Daoy (cell line): ENCODE measurements at regions not wholly inside any gene's neighbourhood (a gene's known extent, or its start where the extent isn't known, plus 50 kb on each side); places are given as distances from the start of the nearest gene placed in this dataset.
A peak's percentile ranks its signal among the peaks of the same experiment; 100 is the strongest.
"Not testable (repeated sequence)": the region's sequence is repeated elsewhere in the genome, so short reads cannot be mapped to it uniquely, and the experiment has no call there.

ENCODE experiments used
- DNase-seq: peaks from one replicate; pipeline ENCODE4 v3.0.0-alpha.2; 2015; ENCODE audit warnings: low read depth

- DNase-seq: no peak
These were observed 129.2 kb upstream of the NRBF2 start for GRCh38 chr10:63003816-63004453.

DNA sequence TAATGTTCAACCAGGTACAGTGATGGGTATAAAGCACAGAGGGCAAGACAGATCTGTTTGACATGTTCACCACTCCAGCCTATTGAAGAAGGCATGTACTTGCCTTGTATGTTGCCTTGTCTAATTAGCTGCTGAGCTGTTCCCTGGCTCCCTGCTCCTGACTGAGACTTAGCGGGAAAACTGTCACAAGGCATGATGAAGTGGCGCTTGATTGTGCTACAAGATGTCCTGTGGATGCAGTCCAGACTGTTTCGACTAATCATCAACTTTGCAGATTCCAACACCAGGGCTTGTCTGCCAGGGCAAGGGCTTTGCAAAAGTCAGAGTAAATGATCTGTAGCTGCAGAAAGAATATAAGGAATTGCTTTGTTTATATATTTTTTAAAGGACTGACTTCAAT lies 136.2 kb upstream of the NRBF2 start:
- DNase-seq: no peak

DNA sequence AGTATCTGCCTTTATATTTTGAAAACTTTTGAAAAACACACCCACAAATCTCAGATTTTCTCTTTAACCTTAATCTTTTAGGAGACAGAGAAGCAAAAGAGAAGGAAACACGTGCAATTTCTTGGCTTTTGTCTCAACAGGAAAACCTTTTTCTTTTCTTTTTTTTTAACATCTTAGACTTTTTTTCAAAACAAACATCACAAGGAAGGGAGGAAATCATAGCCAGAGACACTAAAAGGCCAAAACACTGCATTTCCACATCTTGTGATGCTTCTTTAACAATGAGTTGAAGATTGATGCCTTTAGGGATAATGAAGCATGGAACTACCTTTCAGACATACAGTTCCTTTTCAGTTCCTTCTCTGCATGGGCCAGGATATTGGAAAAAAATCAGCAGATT lies 136.6 kb upstream of the NRBF2 start:
- no peak for DNase-seq

DNA sequence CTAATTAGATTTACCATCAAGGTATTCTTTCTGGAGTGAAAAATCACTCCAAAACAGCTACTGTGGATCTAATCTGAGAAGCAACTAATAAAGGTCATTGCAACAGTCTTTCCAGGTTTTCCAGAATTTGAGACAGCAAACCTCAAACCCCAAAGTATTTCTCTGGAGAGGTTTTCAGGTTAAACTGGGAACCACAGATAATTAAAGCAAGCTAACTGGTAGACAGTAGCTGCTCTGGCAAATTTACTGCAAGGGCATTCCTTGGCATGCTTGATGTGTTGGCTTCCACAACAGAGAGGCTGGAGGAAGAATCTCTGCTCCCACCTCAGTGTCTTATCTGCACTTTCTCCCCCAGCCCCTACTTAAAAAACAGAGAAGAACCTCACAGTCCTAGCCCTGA lies 140.0 kb upstream of the NRBF2 start:
- peak; percentile 24 for DNase-seq

DNA sequence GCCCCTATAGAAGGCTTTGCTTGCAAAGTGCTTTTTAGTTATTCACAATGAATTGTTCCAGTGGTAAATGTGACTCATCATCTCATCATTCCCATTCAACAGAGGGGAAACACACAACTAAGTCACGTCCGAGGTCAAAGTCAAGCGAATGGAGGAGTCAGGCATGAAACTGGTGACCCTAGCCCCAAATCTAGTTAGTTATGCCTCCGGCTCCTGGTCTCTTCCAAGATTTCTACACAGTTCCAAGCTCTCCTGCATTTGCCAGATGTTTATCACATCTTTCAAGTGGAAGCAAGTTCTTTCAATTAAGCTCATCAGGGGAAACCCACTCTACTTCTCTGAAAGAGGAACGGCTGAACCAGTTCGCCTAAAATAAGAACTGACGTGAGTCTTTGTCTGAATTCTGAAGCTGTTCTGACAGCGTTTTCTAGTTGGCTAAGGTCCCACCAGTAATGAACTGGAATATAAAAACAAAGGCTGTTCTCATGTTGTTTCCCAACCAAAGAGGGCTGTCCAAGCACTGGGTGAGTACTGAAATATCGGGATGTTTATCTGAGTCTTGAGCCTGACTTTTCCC lies 140.9 kb upstream of the NRBF2 start:
- peak; percentile 69 for DNase-seq

DNA sequence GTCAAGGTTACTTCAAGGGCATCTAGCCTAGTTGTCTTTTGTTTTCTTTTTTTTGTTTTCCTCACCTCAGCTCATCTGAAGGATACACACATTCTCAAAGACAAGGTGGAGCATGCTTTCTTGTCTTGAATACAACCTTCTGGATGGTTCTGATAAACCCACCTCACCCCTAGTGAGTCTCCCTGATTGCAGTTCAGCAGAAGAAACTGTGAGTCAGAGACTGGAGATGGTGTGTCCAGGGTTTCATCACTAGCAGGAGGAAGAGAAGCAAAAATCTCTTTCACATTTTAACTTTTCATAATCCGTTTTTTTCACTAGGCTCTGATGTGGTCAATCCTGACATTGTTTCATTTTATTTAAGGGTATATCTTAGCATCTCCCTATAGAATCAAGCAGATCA lies 143.0 kb upstream of the NRBF2 start:
- no peak for DNase-seq

- DNase-seq: no peak
These were observed 147.1 kb upstream of the NRBF2 start for GRCh38 chr10:62985807-62986600.

DNA sequence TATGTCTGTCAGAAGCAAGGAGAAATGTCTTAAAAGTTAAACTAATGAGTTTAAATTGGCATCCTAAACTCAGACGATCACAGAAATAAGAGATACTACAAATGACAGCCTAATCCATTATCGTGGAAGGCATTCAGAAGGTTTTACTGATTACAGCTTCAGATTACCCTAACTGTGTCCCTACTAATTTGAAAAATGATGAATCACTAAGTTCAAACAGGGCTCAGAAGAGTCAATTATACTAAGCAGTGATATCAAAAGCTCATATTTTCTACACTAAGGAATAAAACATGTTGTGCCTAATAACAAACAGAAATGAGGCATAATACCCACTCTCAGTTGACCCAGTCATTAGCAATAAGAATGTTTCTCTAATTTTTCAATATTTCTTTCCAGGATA lies 152.0 kb upstream of the NRBF2 start:
- no peak for DNase-seq

DNA sequence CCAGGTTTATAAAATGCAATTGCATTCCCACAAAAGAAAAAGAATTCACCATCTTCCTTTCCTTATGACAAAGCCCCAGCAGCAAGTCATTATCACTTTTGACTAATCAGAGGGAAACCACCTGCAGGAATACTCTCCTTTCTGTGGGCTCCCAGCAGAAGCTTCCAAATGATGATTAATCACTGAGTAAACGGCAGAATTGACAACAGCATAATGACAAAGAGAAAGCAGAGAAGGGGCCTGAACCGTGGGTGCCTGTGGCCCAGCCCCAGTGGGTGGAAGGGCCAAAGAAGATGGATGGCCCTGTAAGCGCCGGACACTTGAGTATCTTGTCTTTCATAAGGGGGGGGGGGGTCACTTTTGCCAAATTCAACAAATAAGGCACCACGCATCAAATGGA lies 152.4 kb upstream of the NRBF2 start:
- DNase-seq: peak; percentile 21

DNA sequence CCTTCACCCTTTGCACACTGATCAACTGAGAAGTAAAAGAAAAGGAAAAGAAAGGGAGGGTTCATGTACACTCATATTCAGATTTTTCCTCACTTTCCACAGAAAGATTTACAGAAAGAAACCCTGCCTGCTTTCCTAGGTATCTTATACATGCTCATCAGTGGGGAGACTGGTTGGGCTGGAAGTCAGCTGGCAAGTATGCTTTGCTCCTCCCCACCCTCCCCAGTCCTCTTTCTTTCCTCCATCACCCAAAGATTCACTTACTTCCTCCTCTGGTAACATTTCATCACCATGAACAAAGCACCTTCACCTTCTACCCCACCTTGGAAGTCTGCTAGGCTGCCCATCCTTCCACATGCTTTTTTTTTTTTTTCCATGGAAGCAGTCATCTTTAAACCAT lies 153.2 kb upstream of the NRBF2 start:
- no peak for DNase-seq

DNA sequence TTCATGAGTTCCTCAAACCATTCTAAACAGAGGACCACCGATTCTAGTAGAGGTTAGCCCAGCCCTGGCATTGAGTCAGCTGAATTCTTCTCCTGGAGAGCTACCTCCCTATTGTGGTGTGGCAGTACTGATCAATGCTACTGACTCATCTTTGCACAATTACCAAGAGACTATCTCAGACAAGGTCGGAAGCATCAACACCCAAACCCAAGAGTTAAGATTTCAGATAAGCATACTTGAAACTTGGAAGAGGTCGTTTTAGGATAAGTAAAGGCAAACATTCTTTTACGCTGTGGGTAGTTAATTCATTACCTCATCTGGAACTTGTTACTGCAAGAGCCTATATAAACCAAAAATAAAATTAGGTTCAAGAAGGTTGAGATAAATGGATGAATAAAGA lies 154.6 kb upstream of the NRBF2 start:
- peak; percentile 36 for DNase-seq

DNA sequence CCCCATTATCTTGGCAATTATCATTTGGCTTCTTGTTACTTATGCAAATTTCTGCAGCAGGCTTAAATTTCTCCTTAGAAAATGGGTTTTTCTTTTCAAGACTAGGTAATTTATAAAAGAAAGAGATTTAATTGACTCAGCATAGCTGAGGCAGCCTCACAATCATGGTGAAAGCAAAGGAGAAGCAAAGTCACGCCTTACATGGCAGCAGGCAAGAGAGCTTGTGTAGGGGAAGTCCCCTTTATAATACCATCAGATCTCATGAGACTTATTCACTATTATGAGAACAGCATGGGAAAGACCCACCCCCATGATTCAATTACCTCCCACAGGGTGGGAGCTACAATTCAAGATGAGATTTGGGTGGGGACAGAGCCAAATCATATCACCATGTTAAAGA lies 158.3 kb upstream of the NRBF2 start:
- DNase-seq: not testable (repeated sequence)

DNA sequence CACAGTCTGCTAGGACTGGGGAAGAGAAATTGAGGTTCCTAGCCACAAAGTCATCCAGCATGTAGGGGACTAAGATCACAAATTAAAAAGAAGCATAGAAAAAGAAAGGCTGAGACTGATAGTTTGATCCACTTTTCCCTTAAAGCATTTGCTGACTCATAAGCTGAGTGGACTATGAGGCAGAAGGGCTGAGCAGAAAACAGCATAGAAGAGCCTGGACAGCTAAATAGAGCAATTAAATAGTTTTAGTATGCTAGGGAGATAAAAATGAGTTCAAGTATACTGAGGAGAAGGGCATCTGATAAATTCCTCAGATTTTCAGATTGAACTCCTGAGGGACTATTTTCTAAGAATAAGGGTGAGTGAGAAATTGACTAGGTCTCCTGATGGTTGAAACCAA lies 155.9 kb upstream of the EGR2 start:
- no peak for DNase-seq

DNA sequence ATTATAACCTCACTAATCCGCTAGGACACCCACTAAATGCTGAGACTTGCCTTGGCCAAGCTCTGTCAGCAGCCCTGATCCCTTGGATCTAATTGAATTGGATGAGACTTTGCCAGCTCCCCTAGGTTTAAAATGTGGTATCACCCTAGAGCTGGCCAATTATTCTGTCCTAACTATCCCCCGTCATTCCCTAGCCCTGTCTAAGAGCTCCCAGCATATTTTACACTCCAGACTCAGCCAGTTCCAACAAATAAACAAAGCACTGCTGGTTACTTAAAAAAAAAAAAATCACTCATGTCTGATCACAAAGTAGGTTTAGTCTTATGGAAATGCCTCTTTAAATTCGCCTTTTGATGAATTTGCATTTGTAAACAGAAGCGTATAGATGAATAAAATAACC lies 147.9 kb upstream of the EGR2 start:
- DNase-seq: no peak

- DNase-seq: no peak
These were observed 145.9 kb upstream of the EGR2 start for GRCh38 chr10:62961951-62962523.

DNA sequence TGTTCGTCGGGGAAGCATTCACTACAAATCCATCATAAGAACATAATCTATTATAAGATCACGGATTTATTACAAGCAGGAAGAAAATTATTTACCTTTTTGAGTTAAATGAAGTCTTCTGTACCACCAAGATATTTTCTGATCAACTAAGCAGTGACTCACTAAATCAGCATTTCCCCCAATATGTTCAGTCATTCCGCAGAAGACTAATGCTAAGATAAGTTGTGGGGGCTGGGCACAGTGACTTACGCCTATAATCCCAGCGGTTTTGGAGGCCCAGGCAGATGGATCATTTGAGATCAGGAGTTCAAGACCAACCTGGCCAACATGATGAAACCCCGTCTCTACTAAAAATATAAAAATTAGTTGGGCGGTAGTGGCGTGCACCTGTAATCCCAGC lies 144.2 kb upstream of the EGR2 start:
- DNase-seq: peak; percentile 24

- peak; percentile 20 for DNase-seq
These were observed 143.4 kb upstream of the EGR2 start for GRCh38 chr10:62959553-62959952.

DNA sequence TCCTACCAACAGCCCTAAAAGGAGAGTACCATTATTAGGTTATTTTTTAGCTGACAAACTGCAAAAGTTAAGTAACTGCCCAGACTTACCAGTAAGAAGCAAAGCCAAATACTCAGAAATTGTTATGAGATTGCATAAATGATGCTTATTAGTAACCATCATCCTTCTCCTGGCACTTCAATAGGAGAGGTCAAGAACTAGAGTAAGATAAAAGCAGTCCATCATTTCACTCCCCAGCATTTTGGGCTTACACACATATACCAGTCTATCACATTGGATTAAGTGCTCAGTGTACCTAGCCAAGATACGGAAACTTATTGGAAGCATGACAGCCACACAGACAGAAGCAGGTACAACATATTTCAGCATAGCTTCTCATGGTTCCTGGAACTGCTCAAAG lies 142.8 kb upstream of the EGR2 start:
- no peak for DNase-seq

GRCh38 chr10:62946278-62946677 lies 130.1 kb upstream of the EGR2 start:
- no peak for DNase-seq

- DNase-seq: no peak
These were observed 123.5 kb upstream of the EGR2 start for GRCh38 chr10:62939698-62940097.

DNA sequence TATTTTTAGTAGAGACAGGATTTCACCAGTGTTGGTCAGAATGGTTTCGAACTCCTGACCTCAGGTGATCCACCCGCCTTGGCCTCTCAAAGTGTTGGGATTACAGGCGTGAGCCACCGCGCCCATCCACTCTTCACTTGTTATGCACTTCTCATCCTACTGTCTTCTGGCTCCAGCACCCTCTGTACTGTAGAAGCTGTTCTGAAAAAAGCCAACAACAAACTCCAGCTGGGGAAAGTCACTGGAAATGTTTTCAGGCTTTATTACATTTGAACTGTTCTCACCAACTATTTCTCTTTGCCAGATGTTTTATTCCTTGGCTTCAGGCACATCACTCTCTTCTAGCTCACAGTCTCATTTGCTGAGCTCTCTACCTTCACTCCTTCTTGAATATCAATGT lies 122.5 kb upstream of the EGR2 start:
- DNase-seq: no peak

- no peak for DNase-seq
These were observed 121.5 kb upstream of the EGR2 start for GRCh38 chr10:62937674-62938073.

GRCh38 chr10:62935022-62935421 lies 118.9 kb upstream of the EGR2 start:
- DNase-seq: no peak
